ENCODE measurements at regions not wholly inside any gene's neighbourhood (a gene's known extent, or its start where the extent isn't known, plus 50 kb on each side); places are given as distances from the start of the nearest gene placed in this dataset.

DNA sequence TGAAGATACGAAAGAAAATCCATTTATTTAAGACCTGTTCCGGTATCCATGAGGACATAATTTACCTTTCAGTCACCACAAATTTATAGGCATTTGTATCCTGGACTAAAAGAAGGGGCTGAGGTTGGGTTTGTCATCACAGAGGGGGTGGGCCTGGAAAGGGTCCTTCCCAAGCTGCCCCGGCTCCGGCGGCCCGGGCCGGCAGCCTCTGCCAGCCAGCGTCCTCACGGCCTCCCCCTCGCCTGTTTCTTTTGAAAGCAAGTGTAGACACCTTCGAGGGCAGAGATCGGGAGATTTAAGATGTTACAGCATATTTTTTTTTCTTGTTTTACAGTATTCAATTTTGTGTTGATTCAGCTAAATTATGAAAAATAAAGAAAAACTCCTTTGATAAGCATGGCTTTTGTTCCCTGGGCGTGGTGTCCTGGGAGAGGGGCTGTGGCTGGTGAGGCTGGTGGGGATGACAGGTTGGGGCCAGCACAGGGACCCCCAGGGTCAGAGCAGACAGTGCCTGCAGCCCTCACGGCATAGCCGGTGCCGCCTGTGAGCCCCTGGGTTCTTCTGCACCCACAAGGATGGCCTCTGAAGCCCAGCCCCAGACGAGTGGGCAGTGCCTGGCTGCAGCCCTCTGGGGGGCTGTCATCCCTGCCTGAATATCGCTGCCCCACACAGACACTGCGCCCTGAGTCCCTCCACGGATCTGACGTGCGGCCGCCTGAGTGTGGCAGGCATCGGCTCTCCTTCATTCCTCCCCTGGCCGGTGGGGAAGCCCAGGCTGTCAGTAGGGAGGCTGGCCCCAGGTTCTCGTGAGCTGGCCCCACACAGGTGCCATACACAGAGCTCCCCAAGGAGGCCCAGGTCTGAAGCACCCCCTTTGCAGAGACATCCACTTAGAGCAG, 1075.9 kb downstream of the BRD1 start:
- no peak for DNase-seq (ENCODE audit: low read depth)

- DNase-seq (ENCODE audit: low read depth) = no peak
These were observed 1076.7 kb downstream of the BRD1 start for GRCh38 chr22:48750826-48751440.

DNA sequence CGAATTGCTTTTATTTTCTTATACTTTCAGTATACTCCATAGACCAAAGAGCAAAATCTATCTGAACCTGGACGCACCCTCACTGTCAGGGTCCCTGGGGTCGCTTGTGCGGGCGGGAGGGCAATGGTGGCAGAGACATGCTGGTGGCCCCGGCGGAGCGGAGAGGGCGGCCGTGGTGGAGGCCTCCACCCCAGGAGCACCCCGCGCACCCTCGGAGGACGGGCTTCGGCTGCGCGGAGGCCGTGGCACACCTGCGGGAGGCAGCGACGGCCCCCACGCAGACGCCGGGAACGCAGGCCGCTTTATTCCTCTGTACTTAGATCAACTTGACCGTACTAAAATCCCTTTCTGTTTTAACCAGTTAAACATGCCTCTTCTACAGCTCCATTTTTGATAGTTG, 1077.4 kb downstream of the BRD1 start:
- DNase-seq (ENCODE audit: low read depth) = no peak

GRCh38 chr22:48749555-48750227, 1078.0 kb downstream of the BRD1 start:
- no peak for DNase-seq (ENCODE audit: low read depth)

DNA sequence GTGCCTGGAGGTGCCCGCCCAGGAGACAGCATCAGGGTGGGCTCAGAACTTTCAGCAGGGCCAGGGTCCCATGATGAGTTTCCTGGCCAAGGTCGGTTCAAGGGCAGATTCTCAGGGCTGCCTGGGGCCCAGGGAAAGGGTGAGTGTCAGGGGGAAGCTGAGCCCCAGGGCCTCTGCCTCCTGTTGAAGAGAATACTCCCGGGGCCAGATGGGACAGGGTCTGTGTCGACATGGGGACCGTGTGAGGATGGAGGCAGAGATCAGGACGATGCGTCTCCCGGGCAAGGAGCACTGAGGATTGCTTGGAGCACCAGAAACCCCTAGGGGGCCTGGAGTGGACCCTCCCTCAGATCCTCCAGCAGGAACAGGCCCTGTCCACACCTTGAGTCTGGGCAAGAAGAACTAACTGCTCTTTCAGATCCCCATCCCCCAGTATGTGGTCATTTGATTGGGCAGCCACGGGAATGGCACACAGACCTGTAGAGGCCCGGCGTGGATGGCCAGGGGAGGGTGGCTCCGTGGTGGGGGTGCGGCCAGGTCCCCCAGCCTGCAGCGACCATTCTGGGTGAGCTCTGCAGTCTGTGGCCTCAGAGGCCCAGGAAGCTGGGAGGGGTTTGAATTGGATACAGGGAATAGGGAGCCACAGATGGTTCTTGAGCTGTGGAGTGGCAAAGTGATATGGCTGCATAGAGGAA, 1078.7 kb downstream of the BRD1 start:
- DNase-seq (ENCODE audit: low read depth) = no peak

GRCh38 chr22:48748113-48748859, 1079.4 kb downstream of the BRD1 start:
- DNase-seq (ENCODE audit: low read depth) = no peak

- DNase-seq (ENCODE audit: low read depth) = no peak
These were observed 1080.8 kb downstream of the BRD1 start for GRCh38 chr22:48746789-48747425.

- DNase-seq (ENCODE audit: low read depth) = no peak
These were observed 1081.6 kb downstream of the BRD1 start for GRCh38 chr22:48745842-48746788.

DNA sequence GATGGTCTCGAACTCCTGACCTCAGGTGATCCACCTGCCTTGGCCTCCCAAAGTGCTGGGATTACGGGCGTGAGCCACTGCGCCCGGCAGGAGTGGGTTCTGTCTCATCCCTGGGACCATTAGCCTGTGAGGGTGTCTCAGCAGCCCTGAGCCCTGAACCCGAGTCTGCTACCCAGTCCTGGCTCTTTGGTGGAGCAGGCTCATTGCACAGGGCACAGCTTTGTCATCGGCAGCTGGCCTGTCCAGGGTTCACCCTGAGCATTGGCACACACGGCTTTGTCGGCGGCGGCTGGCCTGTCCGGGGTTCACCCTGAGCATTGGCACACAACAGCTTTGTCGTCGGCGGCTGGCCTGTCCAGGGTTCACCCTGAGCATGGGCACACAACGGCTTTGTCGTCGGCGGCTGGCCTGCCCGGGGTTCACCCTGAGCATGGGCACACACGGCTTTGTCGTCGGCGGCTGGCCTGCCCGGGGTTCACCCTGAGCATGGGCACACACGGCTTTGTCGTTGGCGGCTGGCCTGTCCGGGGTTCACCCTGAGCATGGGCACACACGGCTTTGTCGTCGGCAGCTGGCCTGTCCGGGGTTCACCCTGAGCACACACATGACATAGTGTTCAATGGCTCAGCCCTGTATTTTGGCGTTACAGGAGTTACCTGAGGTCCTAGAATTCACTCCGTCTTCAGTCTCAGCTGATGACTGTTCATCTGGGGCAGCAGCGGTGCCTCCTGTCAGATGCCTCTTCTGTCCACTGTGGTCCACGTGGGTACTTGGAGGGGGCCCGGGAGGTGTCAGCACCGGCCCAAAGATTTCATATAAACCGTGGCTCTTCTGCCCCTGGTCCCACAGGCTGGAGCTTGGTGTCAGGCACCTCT, 1082.5 kb downstream of the BRD1 start:
- no peak for DNase-seq (ENCODE audit: low read depth)

DNA sequence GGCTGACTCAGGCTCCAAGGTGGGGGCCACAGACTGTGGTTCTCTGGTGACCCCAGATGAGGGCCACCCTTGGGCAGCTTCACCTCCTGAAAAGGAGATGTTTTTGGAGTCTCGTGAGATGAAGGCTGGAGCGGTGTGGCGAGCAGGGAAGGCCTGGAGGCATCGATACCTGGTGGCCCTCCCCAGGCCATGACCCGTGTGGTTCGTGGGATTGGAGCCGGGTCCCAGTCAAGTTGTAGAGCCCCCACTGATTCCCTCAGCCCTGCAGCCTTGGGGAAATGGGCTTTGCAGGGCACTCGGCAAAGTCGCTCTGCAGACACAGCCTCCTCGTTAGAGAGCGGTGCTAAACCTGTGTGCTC, 1083.4 kb downstream of the BRD1 start:
- no peak for DNase-seq (ENCODE audit: low read depth)

DNA sequence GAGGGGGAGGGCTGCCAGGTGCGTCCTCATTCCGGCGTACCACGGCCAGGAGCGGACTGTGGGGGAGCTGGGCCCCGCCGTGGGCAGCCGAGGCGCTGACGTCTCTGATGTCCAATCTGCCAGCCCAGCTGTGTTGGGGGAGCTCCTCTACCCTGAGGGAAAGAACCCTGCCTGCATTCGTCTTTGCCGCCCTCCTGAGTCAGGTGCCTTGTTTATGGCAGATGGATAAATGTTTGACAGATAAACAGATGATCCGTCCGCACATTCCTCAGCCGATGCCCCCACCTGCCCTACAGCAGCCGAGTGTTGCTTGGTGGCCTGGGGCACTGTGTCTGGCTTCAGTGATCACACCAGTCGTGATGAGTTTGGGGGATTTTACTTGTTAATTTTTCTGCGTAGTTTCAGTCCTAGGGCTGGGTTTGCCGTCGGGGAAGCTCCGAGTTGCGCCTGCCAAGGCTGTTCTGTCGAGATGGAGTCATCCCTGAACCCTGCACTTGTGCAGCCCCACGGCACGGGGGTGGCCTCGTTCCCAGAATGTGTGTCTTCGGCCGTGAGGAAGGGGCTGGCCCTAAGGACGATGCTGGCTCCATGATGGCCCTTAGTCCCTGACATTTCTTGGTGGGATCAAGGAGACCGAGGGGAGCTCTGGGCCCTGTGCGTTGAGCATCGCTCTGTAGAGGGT, 1083.9 kb downstream of the BRD1 start:
- no peak for DNase-seq (ENCODE audit: low read depth)

GRCh38 chr22:48742556-48743343, 1084.9 kb downstream of the BRD1 start:
- DNase-seq (ENCODE audit: low read depth) = no peak

GRCh38 chr22:48742191-48742555, 1085.5 kb downstream of the BRD1 start:
- DNase-seq (ENCODE audit: low read depth) = no peak

DNA sequence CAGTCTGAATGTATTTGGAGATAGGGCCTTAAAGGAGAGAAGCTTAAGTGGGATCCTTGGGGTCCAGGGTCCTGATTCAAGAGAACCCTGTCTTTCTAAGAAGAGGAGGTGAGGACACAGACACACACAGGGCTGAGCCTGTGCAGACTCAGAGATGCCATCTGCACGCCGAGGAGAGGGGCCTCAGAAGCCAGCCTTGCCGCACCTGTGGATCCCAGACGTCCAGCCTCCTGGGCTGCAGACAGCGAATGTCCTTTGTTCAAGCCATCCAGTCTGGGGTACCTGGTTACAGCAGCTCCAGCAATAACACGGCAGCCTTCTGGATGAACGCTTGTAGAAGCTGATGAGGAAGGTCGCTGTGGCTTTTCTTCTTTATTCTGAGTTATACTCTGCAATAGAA, 1086.1 kb downstream of the BRD1 start:
- no peak for DNase-seq (ENCODE audit: low read depth)

DNA sequence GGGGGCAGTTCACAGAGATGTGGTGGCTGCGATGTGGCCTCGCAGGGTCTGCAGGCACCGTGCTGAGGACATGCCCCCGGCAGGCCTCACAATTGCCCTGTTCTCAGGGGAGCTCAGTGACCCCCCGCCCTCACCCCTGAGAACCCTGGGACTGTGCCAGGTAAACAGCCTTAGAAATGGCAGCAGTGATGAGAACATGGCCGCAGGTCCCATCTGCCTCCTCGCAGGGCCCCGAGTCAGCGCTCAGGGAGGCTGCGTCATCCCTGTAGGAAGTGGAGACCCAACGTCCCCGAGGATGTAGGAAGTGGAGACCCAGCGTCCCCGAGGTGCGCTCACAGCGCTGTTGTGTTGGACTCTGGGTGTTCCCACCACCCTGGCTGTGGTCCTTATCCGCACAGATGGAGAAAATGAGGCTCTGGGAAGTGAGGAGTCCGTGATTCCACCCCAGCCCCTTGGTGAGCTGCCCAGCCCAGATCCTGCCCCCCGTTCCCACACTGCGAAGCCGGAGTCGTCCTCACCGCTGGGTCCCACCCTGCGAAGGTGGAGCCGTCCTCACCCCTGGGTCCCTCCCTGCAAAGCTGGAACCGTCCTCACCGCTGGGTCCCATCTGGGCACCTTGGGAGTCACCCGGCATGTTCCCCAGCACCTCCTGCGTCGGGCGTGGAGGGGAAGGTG, 1086.8 kb downstream of the BRD1 start:
- no peak for DNase-seq (ENCODE audit: low read depth)

DNA sequence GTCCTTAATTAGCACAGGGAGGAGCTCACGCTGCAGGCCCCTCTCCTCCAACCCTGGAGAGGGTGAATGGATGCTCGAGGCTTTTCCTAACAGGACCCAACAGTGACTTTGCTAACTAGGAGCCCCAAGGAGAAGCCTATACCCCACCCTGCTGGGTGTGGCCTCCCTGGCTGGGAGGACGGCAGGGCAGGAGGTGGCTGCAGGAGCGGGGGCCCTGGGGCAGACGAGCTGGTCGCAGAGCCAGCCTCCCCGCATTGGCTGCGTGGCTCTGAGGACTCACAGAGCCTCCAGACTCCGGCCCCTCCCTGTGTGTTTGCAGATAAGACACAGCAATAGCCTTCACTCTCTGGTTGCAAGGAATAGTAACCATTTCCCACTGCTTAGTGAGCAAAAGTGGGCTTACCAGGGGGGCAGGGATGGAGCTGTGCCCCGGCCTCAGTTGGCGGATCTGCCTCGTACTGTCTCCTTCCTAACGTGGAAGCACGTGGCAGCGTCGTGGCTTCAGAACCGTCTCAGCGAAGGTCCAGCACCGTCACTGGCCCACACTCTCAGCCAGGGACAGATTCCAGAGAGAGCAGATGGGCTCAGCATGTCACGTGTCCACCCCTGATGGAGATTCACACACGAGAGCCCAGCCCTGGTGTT, 1087.5 kb downstream of the BRD1 start:
- no peak for DNase-seq (ENCODE audit: low read depth)
